ENCODE measurements at regions not wholly inside any gene's neighbourhood (a gene's known extent, or its start where the extent isn't known, plus 50 kb on each side); places are given as distances from the start of the nearest gene placed in this dataset.

DNA sequence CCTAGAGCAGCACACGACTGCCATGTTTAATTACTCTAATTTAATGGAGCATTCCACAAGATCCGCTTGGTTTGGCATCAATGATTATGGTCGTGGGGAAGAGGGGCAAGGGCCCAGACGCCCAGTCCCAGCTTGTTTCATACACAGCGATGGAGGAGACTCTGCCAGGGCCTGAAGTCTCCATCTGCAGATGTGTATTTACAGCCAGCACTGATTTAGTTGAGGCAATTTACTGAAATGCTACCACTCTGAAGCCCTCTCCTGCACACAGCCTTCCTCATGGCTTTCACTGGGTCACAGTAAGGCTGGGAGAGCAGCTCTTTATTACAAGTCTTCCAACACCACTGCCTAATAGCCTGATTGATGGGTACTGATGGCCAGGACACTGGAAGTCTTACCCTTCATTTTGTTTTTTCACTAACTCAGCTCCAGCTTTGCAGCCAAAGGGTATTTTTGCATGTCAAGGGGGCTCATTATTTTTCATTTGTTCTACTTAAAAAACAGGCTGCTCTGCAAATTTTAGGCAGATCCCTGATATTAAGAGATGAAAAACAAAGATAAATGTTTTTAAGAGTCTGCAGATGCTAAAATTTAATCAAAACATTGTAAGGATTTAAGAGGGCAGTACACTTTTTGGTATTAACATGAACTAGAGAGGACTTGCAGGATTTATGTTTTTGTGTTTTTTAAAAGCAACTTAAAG is 236.3 kb downstream of the SIPA1L2 start:
- TF ChIP-seq CTCF (IDR thresholded peaks at IDR 0.05; ENCODE audit: extremely low read depth in 1 of 2, insufficient read depth in 1 of 2, low read depth in 1 of 2, low read length in 2 of 2) (no peak), POLR2AphosphoS5 (IDR thresholded peaks at IDR 0.05; ENCODE audit: insufficient read depth, low read depth, low read length) (no peak), POLR2A (IDR thresholded peaks at IDR 0.05; ENCODE audit: low read depth, low read length) (no peak), EZH2 (IDR thresholded peaks at IDR 0.05; ENCODE audit: borderline replicate concordance, low read depth, low read length, severe bottlenecking) (no peak), JUN (IDR thresholded peaks at IDR 0.05; ENCODE audit: borderline replicate concordance, insufficient read depth, insufficient read length, low read depth) (no peak), MAX (IDR thresholded peaks at IDR 0.05; ENCODE audit: insufficient read depth, insufficient read length) (no peak)

Data from endothelial cell of umbilical vein (primary cell).